Stimulated activated CD4-positive, alpha-beta T cell treated with anti-CD3 and anti-CD28 coated beads, TNF-alpha, amount 100 ng/mL, for 1 hour (primary cell): ENCODE measurements at regions not wholly inside any gene's neighbourhood (a gene's known extent, or its start where the extent isn't known, plus 50 kb on each side); places are given as distances from the start of the nearest gene placed in this dataset.
A peak's percentile ranks its signal among the peaks of the same experiment; 100 is the strongest.

Source experiments
- DNase-seq, 3 donors: peaks; one replicate each; pipeline ENCODE4 v3.0.0-alpha.2; 2020; ENCODE audit warnings: low read depth in 3 of 3, low spot score in 1 of 3

DNA sequence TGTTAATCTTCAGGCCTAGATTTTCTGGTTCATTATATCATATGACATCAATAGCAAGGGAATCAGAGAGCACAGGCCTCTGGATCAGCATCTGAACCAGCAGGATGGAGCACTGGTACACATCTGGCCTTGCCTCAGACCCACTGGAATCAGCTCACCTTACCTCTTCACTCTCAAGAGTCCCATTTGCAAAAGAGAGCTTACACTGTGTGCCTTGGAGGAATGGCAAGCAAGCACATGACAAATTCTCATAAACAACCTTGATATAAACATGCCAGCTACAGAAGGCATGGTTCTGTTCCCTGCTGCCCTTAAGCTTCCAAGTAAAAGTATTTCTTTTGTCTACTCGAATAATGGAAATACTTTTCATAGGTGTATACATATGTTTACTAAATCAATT is 128.6 kb upstream of the CPM start:
- no peak for DNase-seq

DNA sequence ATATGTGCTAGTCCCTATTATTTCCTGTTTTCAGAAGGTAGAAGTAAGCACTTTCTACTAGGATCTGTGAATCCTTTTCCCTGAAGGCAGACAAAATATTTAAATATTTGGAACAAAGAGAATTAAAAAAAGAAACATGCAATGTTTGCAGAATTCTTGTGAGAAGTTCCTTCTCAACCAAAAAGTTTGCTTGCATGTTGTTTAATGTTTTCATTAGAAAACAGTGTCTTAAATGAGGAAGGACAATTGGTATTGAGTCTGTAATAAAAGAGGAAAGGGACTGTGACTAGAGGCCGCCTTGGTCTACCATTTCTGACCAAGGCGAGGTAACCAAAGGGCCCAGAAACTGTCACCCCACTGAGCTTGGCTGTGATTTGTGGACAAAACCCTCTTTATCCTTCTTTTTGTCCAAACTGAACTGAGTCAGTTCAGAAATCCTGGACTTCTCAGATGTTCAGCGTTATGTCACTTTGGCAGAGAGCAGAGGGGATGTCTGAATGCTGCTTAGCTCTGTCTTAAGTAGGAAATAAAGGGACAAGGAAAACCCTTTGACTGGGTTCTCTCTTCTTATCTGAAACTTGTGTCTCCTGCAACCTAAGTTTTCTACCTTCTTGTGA is 129.8 kb upstream of the CPM start:
- DNase-seq = no peak

DNA sequence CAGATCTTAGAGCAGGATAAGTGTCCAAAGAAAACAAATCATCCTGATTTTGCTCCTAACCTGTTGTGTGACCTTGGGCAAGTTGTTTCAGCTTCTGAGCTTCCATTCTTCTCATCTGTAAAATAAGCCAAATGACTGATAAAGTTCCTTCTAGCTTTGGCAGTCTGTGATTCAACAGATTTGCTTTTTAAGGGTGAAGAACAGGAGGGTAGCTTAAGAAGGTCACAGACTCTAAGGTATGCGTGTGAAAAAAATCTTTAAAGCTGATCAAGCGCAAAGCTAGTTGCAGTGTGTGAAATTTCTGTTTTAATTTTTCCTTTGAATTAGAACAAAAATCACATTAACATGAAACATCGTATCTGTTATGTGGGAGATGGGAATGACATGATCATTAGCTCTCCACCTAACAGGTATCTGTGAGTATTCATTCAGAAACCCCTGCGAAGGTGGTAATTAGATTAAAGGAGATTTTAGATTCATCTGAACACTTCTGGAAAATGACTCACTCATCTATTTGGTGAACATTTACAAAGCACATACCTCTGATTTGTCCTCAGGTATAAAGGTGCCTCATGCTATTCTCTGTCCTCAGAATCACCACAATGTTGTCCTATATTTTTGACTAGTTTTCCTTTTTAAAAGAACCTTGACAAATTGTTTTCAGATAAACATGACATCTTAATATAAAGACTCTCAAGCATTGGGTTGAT is 131.9 kb upstream of the CPM start:
- no peak for DNase-seq

DNA sequence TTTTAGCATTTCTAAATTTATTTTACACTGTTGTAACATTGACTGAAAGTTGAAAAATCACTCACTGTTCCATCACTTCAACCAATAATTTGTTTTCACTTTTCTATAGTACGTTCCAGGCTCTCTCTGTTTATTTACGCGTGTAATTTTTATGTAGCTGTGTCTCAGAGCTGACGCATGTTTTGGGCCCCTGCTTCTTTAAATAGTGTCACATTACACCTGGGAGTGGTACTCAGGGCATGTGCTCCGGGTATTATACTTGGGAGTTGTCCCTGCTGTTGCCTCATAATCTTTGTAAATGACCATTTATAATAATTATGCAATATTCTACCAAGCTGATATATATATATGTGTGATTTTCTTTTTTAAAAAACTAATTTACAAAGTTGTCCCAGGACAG is 132.8 kb upstream of the CPM start:
- no peak for DNase-seq

DNA sequence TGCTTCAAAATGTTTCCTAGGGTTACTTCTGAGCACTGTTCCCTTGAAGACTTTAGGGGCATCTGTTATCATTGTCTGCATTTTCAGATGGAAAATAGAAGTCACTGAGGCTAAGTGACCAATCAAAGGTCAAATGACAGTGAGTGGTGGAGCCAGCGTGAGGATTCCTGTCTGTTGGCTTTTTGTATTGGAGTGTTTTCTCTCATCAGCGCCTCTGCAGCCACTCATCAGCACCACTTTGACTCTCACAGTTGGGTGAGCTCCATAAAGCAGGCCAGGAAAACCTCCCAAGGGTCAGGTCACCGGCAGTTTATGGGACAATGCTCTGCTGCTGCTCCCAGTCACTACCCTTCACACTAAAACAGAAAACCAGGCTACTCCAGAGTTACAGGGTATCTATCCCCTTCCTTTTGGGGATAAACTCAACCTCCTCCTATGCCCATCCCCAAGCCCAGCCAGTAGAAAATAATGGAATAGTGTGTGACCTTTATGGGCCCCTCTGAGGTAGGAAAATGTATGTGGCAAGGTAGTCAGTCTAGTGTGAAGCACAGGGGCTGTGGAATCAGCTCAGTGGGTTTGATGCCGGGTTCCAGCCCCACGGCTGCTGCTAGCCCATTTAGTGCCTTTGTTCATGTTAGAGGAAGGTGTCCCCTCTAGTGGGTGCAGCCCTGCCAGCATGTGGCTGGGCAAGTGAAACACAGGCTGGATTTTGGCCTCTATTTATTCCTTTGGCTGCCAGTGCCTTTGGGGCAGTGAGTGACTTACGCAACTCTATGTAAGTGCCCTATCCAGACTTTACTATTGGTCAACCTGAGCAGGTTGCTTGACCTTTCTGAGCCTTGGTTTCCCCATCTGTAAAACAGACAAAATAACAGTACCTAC is 133.8 kb upstream of the CPM start:
- DNase-seq = no peak

DNA sequence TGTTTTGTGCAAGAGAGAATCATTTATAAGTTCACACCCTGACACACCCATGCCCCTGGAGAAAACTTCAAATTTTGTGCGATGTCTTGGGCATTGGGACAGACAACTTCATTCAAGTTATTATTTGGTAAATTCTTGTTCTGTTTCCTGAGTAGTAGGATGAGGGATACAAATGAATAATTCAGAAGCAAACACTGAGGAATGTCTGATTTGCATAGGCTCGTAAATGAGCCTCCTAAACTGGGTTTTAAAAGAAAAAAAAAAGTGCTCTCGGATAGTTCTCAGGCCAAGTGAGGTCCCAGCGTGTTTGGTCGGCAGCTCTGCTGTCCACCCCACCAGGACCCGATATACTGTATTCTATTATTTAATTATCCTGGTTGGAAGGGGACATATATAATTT is 134.7 kb upstream of the CPM start:
- no peak for DNase-seq

DNA sequence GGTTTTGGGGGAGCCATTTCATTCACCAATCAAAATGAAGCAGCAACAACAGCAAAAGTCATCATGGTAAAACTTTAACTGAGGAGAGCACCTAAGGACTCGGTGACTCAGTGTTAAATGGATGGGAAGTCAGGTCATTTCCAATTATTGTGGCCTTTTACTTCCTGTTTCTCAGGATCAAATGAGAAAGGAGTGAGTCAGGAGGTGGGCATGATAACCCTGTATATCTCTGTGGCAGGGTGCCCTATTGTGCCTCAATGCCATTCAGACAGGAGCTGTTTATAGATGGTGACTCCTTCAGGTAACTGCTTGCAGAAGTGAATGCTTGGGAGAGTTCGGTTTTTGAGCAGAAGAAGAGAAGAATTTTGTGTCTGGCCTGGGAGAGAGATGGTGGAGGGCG is 135.5 kb upstream of the CPM start:
- no peak for DNase-seq

DNA sequence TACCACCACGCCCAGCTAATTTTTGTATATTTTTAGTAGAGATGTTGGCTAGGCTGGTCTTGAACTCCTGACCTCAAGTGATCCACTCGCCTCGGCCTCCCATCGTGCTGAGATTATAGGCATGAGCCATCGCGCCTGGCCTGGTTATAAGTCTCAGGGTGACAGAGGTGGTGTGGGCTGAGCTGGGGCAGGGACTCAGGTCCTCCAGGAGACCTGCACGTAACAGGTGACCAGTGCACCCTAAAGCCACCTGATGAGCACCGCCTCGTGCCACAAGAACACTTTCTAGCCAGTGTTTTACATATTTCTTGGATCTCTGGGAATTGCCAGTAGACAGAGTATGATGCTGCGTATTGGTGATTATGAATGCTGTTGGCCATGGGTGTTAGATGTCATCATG is 136.5 kb upstream of the CPM start:
- no peak for DNase-seq

DNA sequence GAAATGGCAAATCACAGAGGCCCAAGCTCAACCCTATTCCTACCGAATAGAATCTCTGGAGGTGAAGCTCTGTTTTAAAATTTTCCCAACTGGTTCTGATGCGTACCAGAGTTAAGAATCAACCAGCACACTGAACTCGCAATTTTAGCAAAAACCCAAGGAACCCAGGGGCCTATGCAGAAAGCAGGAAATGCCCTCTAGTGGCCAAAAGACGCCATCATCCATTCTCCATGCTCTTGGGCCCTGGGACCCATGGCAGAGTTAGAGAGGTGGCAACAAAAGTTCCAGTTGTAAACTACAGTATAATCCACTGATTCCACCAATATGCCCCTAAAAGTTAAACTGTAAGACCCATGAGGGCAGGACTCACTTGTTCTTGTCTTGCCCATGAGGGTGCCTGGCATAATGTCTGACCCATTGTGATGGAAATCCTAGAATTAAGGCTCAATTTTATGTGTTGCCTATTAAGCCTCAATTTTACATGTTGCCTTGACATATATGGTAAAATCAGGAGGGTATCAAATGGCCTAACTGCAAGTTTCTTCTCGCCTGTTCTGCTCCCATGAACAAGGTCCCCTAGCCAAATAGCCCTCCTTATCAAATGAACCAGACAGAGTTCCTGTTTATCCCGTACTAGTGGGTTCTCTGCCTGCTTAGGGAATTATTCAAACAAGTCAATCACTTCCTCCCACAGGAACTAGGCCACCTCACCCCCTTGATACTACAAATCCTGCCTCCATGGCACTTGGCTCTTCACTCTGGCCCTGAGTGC is 137.5 kb upstream of the CPM start:
- peak in 2 of 3 donors; percentile 20 to 41 for DNase-seq

DNA sequence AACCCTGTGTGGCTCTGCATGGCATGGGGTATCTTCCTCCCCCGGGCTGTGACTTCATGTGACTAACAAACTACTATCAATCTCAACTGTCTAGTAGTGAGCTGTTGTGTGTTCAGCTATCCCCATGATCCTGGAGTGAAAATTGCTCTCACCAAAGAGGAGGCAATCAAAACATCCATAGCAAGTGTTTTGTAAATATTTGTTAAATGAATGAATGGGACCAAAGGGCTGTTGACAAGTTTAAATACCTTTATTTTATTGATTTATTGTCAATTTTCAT is 138.1 kb upstream of the CPM start:
- DNase-seq = no peak

DNA sequence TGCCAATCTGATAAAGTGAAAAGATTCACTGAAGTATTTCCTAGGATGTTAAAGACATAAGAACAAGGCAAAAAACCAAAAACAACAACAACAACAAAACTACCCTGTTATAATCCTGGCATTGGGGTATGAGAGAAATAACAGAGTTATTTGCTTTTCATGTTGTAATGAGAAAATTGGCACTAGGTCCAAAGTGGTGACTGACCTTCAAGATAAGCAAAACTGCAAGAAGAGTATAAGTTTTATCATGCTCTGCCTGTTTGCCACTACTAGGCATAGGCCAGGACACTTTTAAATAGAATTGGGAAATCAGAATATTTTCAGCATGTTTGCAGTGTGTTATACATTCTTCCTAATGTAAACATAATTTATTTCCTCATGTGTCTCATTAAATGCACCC is 140.1 kb upstream of the CPM start:
- no peak for DNase-seq

DNA sequence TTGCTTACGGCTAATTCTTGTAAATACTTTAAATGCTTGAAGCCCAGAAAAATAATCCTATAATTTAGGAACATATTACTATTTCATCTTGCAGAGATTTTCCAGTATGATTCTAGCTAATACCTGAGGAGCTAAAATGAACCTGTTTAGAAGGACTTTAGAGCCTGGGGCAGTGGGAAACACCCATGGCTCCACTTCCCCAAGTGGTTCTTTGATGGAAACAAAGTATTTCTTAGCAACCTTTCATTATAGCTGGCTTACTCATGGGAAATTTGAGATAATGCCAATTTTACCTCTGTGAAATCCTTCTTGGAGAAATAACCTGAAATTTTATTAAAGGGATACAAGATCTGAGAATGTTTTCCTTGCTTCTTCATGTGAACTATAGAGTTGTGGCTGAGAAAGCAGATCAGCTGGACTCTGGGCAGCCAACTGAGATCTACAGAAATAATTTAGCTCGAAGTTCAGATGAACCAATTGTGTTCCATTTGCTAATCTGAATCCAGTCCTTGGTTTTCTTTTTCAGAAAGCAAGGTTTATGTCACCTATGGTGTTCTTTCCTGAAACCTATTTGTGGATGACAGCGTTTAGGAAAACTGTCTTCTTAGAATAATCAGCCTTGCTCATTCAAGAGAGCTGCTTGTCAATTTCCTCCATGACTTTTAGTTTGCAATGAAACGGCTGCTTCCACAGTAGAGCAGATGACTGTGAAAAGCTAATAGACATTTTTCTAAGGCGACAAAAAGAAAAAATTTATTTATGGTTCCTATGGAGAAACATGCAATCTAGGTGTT is 141.8 kb upstream of the CPM start:
- DNase-seq = no peak

DNA sequence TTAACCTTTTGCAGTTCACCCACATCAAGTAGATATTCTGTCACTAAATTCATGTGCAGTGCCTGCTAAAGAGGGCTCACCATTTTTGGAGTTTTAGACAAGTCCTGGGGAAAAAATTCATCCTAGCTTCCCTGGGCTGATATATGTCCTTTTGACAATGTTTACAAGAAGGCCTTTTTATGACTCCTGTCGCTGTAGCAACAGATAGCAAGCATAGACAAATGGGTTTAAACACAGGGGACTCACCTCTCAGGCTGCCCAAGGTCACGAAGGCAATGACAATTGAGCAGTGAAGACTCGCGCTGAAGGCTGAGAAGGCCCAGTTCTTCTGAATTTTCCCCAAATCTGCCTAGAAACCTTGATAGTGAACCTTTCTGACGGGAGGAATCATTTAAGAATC is 150.7 kb upstream of the CPM start:
- DNase-seq = no peak

DNA sequence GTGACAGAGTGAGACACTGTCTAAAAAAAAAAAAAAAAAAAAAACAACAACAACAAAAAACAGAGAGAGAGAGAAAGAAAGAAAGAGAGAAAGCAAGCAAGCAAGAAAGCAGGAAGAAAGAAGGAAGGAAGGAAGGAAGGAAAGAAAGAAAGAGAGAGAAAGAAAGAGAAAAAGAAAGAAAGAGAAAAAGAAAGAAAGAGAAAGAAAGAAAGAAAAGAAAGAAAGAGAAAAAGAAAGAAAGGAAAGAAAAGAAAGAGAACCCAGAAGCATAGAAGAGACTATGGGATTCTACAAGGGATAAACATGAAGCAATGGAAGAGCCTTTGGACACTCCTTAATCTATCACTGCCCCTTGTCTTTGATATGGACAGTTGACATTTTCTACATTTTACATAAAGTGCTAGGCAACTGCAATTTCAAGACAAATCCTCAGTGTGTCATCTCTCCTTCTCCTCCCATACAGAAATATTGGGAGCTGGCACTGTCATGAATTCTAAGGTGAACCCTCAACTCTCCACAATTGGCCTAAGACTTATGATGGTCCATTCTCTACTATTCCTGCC is 151.9 kb upstream of the CPM start:
- no peak for DNase-seq

DNA sequence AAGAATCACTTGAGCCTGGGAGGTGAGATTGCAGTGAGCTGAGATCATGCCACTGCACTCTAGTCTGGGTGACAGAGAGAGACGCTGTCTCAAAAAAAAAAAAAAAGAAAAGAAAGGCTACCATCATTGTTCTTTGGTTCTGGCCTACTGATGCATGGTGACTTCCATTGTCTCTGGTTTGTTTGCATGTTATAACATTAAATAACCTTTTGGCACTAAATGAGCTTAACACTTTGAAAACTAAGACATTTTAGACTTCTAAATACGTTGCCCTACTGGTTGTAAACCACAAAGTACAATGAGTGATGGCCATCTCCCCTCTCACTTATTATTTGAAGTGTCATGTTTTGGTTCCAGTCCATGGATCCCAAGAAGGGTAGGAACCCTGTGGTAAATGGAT is 152.9 kb upstream of the CPM start:
- DNase-seq = no peak

DNA sequence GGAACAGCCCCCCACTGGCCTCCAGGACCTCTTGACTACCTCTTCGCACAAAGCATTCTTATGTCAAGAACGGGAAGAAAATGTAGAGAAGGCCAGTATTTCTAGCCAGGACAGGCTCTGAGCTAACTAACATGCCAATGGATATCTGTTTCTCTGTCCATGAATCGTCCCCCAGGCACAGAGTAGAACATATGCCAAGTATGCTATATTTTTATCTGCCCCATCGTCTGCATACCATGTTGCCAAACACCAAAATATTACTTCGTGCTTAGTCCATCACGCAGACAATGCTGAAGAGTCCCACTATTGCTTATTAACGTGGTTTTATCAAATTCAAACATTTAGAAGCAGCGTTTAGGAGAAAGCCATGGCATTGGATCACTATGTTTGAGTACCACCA is 151.4 kb upstream of the CPSF6 start:
- no peak for DNase-seq

DNA sequence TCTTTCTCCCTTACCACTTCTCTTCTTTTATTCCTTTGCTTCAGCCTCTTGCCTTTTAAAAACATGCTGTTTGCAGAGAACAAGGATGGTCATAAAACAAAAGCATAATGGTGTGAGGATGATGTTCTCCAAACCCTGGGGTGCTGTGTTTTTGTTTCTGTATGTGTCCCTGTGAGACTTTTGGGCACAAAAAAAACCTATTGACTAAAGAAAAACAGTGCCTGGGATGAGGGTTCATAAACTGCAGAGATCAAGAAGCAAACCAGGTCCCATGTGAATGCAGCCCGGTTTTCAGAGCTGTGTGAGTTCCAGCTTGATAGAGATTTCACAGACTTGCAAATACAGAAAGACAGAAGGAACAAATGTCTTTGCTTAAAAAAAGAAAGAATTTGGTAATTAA is 148.6 kb upstream of the CPSF6 start:
- DNase-seq = no peak

DNA sequence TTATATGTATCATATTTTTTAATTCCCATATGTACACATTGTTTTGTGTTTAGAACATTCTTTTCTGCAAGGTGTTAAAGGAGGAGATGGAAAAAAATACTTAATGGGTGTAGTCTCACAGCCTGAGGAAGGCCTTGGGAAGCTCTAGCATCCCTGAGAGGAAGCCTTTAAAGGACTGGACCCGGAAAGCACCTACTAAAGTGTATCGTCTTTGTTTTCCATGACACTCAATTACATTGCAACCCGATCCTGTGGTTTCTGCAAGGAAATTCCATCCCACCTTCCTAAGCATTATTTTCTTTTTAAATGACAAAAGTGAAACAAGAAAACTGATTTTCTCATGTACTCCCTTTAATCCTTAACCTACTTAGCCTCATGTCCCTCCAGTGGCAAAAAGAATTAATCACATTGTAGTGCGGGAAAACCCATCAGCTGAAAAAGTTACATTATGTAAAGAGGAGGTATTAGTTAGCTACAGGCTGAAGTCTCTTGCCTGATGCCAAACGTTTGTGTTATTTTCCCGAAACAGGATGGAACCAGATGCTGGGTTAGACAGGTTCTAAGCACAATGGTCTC is 147.8 kb upstream of the CPSF6 start:
- DNase-seq = no peak

DNA sequence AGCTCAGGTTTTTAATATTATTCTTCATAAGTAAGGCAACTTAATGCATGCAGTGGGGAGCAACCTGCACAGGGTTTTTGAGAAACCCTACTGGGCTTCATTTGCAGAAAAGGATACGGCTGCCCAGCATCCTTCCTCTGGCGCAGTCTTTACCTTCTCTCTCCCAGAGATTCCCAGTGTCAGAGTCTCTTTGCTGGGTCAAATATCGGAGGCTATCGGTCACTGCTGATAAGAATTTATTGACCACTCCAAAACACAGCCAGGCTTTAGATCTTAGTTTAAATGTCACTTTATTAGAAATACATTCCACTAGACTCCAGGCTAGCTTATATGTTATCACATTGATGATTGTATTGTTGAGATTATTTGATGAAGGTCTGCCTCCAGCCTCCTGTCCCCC is 147.2 kb upstream of the CPSF6 start:
- DNase-seq = no peak

DNA sequence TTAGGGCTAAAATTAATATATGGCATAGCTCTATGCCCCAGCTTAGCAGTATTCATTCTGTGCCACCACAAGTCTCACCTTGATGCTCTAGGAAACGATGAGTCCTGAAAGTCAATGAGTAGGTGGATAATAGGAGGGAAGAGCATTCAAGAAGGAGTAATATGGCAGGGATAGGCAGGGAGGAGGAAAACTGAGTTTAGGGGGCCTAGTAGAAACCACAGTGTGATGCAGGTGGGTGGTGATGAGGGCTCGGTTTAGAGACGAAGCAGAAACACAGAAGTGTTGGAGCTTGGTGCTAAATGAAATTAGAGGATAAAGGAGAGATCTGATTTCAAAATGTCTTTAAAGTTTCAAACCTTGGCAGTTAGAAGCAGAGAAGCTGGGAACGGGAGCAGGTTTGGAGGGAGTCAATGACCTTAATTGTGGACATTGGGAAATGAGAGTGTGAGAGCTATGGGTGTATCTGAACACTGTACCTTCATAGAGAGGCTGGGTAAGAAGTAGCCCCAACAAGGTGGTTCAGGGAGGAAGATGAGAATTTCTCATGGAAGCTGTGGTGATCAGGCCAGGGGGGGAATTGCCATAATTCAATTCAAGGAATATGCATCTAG is 144.7 kb upstream of the CPSF6 start:
- DNase-seq = no peak
